Activated naive CD8-positive, alpha-beta T cell treated with anti-CD3 and anti-CD28 coated beads, Interleukin-2, amount 50 U/mL, for 16 hours (primary cell): ENCODE measurements at regions not wholly inside any gene's neighbourhood (a gene's known extent, or its start where the extent isn't known, plus 50 kb on each side); places are given as distances from the start of the nearest gene placed in this dataset.

Source experiments
- DNase-seq: peaks from one replicate; pipeline ENCODE4 v3.0.0-alpha.2; 2020; ENCODE audit warnings: low read depth, low spot score

- DNase-seq = no peak
These were observed 413.3 kb downstream of the MID1IP1 start for GRCh38 chrX:39214387-39215126.

GRCh38 chrX:39220952-39221351 lies 419.7 kb downstream of the MID1IP1 start:
- no peak for DNase-seq

GRCh38 chrX:39222346-39223113 lies 421.3 kb downstream of the MID1IP1 start:
- DNase-seq = no peak

GRCh38 chrX:39226251-39226650 lies 425.0 kb downstream of the MID1IP1 start:
- DNase-seq = no peak

- DNase-seq = no peak
These were observed 426.1 kb downstream of the MID1IP1 start for GRCh38 chrX:39227371-39227770.

GRCh38 chrX:39238006-39238405 lies 436.7 kb downstream of the MID1IP1 start:
- DNase-seq = peak; percentile 0

GRCh38 chrX:39242187-39242586 lies 440.9 kb downstream of the MID1IP1 start:
- DNase-seq = no peak

- DNase-seq = no peak
These were observed 442.9 kb downstream of the MID1IP1 start for GRCh38 chrX:39244147-39244546.

- no peak for DNase-seq
These were observed 443.8 kb downstream of the MID1IP1 start for GRCh38 chrX:39245024-39245423.

- no peak for DNase-seq
These were observed 446.3 kb downstream of the MID1IP1 start for GRCh38 chrX:39247536-39247935.

- DNase-seq = no peak
These were observed 447.1 kb downstream of the MID1IP1 start for GRCh38 chrX:39248330-39248729.

- no peak for DNase-seq
These were observed 448.7 kb downstream of the MID1IP1 start for GRCh38 chrX:39249999-39250398.

GRCh38 chrX:39251995-39252394 lies 450.7 kb downstream of the MID1IP1 start:
- DNase-seq = no peak

- DNase-seq = no peak
These were observed 452.3 kb downstream of the MID1IP1 start for GRCh38 chrX:39253551-39253950.

GRCh38 chrX:39258331-39258730 lies 457.1 kb downstream of the MID1IP1 start:
- DNase-seq = no peak

GRCh38 chrX:39260965-39261364 lies 459.7 kb downstream of the MID1IP1 start:
- no peak for DNase-seq

- DNase-seq = no peak
These were observed 460.3 kb downstream of the MID1IP1 start for GRCh38 chrX:39261446-39262147.

- no peak for DNase-seq
These were observed 461.4 kb downstream of the MID1IP1 start for GRCh38 chrX:39262641-39263040.

- no peak for DNase-seq
These were observed 462.8 kb downstream of the MID1IP1 start for GRCh38 chrX:39264023-39264422.

GRCh38 chrX:39267176-39267575 lies 465.9 kb downstream of the MID1IP1 start:
- no peak for DNase-seq

- DNase-seq = no peak
These were observed 466.9 kb downstream of the MID1IP1 start for GRCh38 chrX:39268207-39268606.

GRCh38 chrX:39275500-39276068 lies 474.3 kb downstream of the MID1IP1 start:
- no peak for DNase-seq
